ENCODE measurements at regions not wholly inside any gene's neighbourhood (a gene's known extent, or its start where the extent isn't known, plus 50 kb on each side); places are given as distances from the start of the nearest gene placed in this dataset.

GRCh38 chr2:236847023-236847422 is 238.7 kb upstream of the COPS8 start (continued):
- TF ChIP-seq, protein P1, sequence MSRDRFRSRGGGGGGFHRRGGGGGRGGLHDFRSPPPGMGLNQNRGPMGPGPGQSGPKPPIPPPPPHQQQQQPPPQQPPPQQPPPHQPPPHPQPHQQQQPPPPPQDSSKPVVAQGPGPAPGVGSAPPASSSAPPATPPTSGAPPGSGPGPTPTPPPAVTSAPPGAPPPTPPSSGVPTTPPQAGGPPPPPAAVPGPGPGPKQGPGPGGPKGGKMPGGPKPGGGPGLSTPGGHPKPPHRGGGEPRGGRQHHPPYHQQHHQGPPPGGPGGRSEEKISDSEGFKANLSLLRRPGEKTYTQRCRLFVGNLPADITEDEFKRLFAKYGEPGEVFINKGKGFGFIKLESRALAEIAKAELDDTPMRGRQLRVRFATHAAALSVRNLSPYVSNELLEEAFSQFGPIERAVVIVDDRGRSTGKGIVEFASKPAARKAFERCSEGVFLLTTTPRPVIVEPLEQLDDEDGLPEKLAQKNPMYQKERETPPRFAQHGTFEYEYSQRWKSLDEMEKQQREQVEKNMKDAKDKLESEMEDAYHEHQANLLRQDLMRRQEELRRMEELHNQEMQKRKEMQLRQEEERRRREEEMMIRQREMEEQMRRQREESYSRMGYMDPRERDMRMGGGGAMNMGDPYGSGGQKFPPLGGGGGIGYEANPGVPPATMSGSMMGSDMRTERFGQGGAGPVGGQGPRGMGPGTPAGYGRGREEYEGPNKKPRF (IDR thresholded peaks at IDR 0.05; ENCODE audit: low read depth, low read length) = no peak
- no peak for TF ChIP-seq THAP7 (CRISPR knock-in tag; IDR thresholded peaks at IDR 0.05)

- no peak for ATAC-seq
- no peak overlapping the region for H3K4me3 ChIP-seq
- H3K27ac ChIP-seq (ENCODE audit: extremely low read depth, low read depth, low read length) = no peak overlapping the region
- no peak for TF ChIP-seq KLF6 (CRISPR knock-in tag; IDR thresholded peaks at IDR 0.05; ENCODE audit: borderline replicate concordance)
- H3K9me3 ChIP-seq (replicated peaks; ENCODE audit: control insufficient read depth, insufficient read depth, low read depth, low read length) = no peaks in the 10 kb centered on the region
- H3K4me1 ChIP-seq (replicated peaks in 1 of 2; ENCODE audit: control insufficient read depth in 2 of 2, insufficient read depth in 2 of 2, low read length in 2 of 2) = no peaks in the 10 kb centered on the region; a peak in 1 of 5 replicates
- in situ Hi-C loops (cut with MboI) (no loop called here), intact Hi-C loops (cut with micrococcal nuclease) (no loop called here)
- DNase-seq (ENCODE audit: extremely low read depth in 1 of 4, low spot score in 3 of 4) = no peak
- ChIA-PET POLR2A (no interaction called here), CTCF (ENCODE audit: low intra/inter-chr PET ratio) (no interaction called here)
- 0% methylated on average over 2 of the region's 3 CpGs for WGBS (ENCODE audit: insufficient coverage, low coverage, missing lambda C conversion rate)
- no peaks in the 10 kb centered on the region for H4K20me1 ChIP-seq (replicated peaks; ENCODE audit: control insufficient read depth, insufficient read depth, low read length)
- H3K27me3 ChIP-seq (ENCODE audit: control insufficient read depth in 2 of 2, insufficient read depth in 2 of 2, low read length in 2 of 2) = no peaks in the 10 kb centered on the region; a peak in 1 of 5 replicates
- no peak for FAIRE-seq
- H3K79me2 ChIP-seq (ENCODE audit: control insufficient read depth, insufficient read depth, low read length) = no peaks in the 10 kb centered on the region
- H2AFZ ChIP-seq (ENCODE audit: low read depth, low read length) = no peak overlapping the region
- no peak overlapping the region for H3K4me2 ChIP-seq (ENCODE audit: insufficient read depth, low read length)
- no peaks in the 10 kb centered on the region for H3K9me1 ChIP-seq (ENCODE audit: control insufficient read depth, insufficient read depth, low read length)
- no peak overlapping the region for H3K9ac ChIP-seq (ENCODE audit: insufficient read depth in 1 of 2, low read depth in 2 of 2, low read length in 2 of 2)
- H3K36me3 ChIP-seq (ENCODE audit: control insufficient read depth, insufficient read depth, low read length) = no peaks in the 10 kb centered on the region
- no TSS peak for BruUV-seq (replicated peaks)
Observed at GRCh38 chr2:236847538-236848263, 238.0 kb upstream of the COPS8 start.

Data from K562 (cell line).